ENCODE measurements at regions not wholly inside any gene's neighbourhood (a gene's known extent, or its start where the extent isn't known, plus 50 kb on each side); places are given as distances from the start of the nearest gene placed in this dataset.

- no peak for TF ChIP-seq ZBTB33 (IDR thresholded peaks at IDR 0.05)
- no peak for TF ChIP-seq CTCF (IDR thresholded peaks at IDR 0.05; ENCODE audit: low read depth, low read length, missing input control)
- TF ChIP-seq JUND (IDR thresholded peaks at IDR 0.05): no peak
- no peak for TF ChIP-seq NR2F2 (IDR thresholded peaks at IDR 0.05)
Observed at GRCh38 chr4:11014199-11014598, 329.6 kb upstream of the CLNK start (continued).

- DNase-seq (ENCODE audit: low spot score): no peak
- Histone ChIP-seq H3K4me1 (ENCODE audit: control insufficient read depth in 4 of 4, insufficient read depth in 4 of 4, low read length in 3 of 4) (no peaks in the 10 kb centered on the region), H3K9me3 (ENCODE audit: control insufficient read depth in 4 of 4, low read length in 3 of 4) (peaks cover 0 to 3% (median 0%) of the 10 kb centered on the region in 4 donors), H3K27me3 (ENCODE audit: control insufficient read depth in 4 of 4, insufficient read depth in 4 of 4, low read length in 3 of 4) (no peaks in the 10 kb centered on the region), H3K36me3 (ENCODE audit: control insufficient read depth in 4 of 4, insufficient read depth in 3 of 4, low read depth in 1 of 4, low read length in 3 of 4) (no peaks in the 10 kb centered on the region), H3K9ac (ENCODE audit: low read depth in 1 of 2, low read length in 2 of 2) (no peak overlapping the region), H3K4me3 (ENCODE audit: low read depth in 1 of 3, low read length in 3 of 3) (no peak overlapping the region), H3K27ac (ENCODE audit: low read depth in 1 of 2, low read length in 2 of 2) (no peak overlapping the region)
- TF ChIP-seq FOXA2 (IDR thresholded peaks at IDR 0.05): no peak
- TF ChIP-seq HNF4G (IDR thresholded peaks at IDR 0.05): no peak
- no peak for TF ChIP-seq CTCF (IDR thresholded peaks at IDR 0.05; ENCODE audit: low read depth, low read length, missing input control)
- no peak for TF ChIP-seq MAX (IDR thresholded peaks at IDR 0.05)
- no peak for TF ChIP-seq HNF4A (conservative IDR thresholded peaks at IDR 0.05)
- no peak for TF ChIP-seq ZBTB33 (IDR thresholded peaks at IDR 0.05)
- TF ChIP-seq RXRA (IDR thresholded peaks at IDR 0.05): no peak
- WGBS: 75% methylated on average over 3 of the region's 3 CpGs
Observed at GRCh38 chr4:11013094-11013664, 328.6 kb upstream of the CLNK start.

DNA sequence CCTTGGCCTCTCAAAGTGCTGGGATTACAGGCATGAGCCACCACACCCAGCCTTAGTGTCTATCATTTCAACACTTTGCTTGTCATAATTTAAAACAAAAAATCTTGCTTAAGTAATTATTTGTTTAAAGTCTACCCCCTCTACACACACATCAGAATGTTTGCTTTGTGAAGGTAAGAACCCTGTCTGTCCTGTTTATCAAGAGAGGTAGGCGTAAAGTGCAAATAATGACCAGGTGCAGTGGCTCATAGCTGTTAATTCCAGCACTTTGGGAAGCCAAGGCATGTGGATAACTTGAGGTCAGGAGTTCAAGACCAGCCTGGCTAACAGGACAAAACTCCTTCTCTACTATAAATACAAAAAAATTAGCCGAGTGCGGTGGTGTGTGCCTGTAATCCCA is 326.7 kb upstream of the CLNK start:
- H3K9ac ChIP-seq (ENCODE audit: low read depth in 1 of 2, low read length in 2 of 2): no peak overlapping the region
- no peaks in the 10 kb centered on the region for H3K27me3 ChIP-seq (ENCODE audit: control insufficient read depth in 4 of 4, insufficient read depth in 4 of 4, low read length in 3 of 4)
- H3K4me1 ChIP-seq (ENCODE audit: control insufficient read depth in 4 of 4, insufficient read depth in 4 of 4, low read length in 3 of 4): no peaks in the 10 kb centered on the region
- no peak overlapping the region for H3K27ac ChIP-seq (ENCODE audit: low read depth in 1 of 2, low read length in 2 of 2)
- H3K36me3 ChIP-seq (ENCODE audit: control insufficient read depth in 4 of 4, insufficient read depth in 3 of 4, low read depth in 1 of 4, low read length in 3 of 4): no peaks in the 10 kb centered on the region
- 62% methylated on average over 3 of the region's 3 CpGs for WGBS
- DNase-seq (ENCODE audit: low spot score): no peak
- H3K4me3 ChIP-seq (ENCODE audit: low read depth in 1 of 3, low read length in 3 of 3): no peak overlapping the region
- H3K9me3 ChIP-seq (ENCODE audit: control insufficient read depth in 4 of 4, low read length in 3 of 4): peaks cover 0 to 6% (median 0%) of the 10 kb centered on the region in 4 donors
- TF ChIP-seq RAD21 (IDR thresholded peaks at IDR 0.05) (no peak), JUND (IDR thresholded peaks at IDR 0.05) (no peak), GABPA (IDR thresholded peaks at IDR 0.05 in 1 of 2, conservative IDR thresholded peaks at IDR 0.05 in 1 of 2) (no peak), RXRA (IDR thresholded peaks at IDR 0.05) (no peak), HNF4G (IDR thresholded peaks at IDR 0.05) (no peak), MAX (IDR thresholded peaks at IDR 0.05) (no peak), REST (IDR thresholded peaks at IDR 0.05) (no peak), EGR1 (IDR thresholded peaks at IDR 0.05; ENCODE audit: low read depth in 2 of 2) (no peak), FOXA1 (IDR thresholded peaks at IDR 0.05) (no peak), SP1 (IDR thresholded peaks at IDR 0.05) (no peak), HNF4A (conservative IDR thresholded peaks at IDR 0.05) (no peak), TAF1 (conservative IDR thresholded peaks at IDR 0.05) (no peak)
- TF ChIP-seq, protein P1, sequence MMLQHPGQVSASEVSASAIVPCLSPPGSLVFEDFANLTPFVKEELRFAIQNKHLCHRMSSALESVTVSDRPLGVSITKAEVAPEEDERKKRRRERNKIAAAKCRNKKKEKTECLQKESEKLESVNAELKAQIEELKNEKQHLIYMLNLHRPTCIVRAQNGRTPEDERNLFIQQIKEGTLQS (IDR thresholded peaks at IDR 0.05): no peak

Data from liver (tissue), 8 donors.